Hepatocyte (in vitro differentiated cells): ENCODE measurements at regions not wholly inside any gene's neighbourhood (a gene's known extent, or its start where the extent isn't known, plus 50 kb on each side); places are given as distances from the start of the nearest gene placed in this dataset.

ENCODE experiments used
- CTCF ChIP-seq: fragments of 200-600 bp; sonication (generic); IDR thresholded peaks from 2 replicates; pipeline ENCODE4 v1.5.1; 2016; ENCODE audit warnings: antibody characterized with exemption, mild to moderate bottlenecking; ENCODE audit not compliant: poor library complexity
- EZH2 ChIP-seq: fragments of 200-600 bp; sonication (generic); IDR thresholded peaks from 2 replicates; pipeline ENCODE4 v1.6.1; 2016; ENCODE audit warnings: antibody characterized with exemption, mild to moderate bottlenecking, borderline replicate concordance
- EZH2phosphoT487 ChIP-seq: fragments of 200-600 bp; sonication (generic); IDR thresholded peaks from one replicate; pipeline ENCODE4 v1.6.1; 2018; ENCODE audit warnings: antibody characterized with exemption, mild to moderate bottlenecking, low read depth, moderate library complexity; ENCODE audit not compliant: unreplicated experiment, severe bottlenecking

- TF ChIP-seq CTCF (no peak), EZH2 (no peak), EZH2phosphoT487 (no peak)
These were observed 871.8 kb upstream of the SLC35B3 start for GRCh38 chr6:9307187-9307586.
